HepG2 (cell line): ENCODE measurements at regions not wholly inside any gene's neighbourhood (a gene's known extent, or its start where the extent isn't known, plus 50 kb on each side); places are given as distances from the start of the nearest gene placed in this dataset.

Source experiments
- ATAC-seq: fragments of 200-7000 bp; cut with Tn5 transposase; 3 replicates; pipeline ENCODE4 v1.9.1; 2020; ENCODE audit warnings: mild to moderate bottlenecking, moderate library complexity
- BruUV-seq: library from RNA; stranded (reverse); fragments of 400-500 nt; replicated peaks from 2 replicates; lab custom pipeline; 2021; lab: Mats Ljungman, UMichigan
- CTCF ChIA-PET: fragments of 300-600 bp; formaldehyde crosslinking; extraction: SDS; loops from one replicate; lab custom pipeline; 2021; ENCODE audit warnings: low total read pairs, inconsistent platforms, low intra/inter-chr PET ratio; lab: Yijun Ruan, JAX
- POLR2A ChIA-PET: fragments of 350-600 bp; sonication (Branson Sonifier 250); formaldehyde crosslinking; loops from one replicate; lab custom pipeline; 2020; ENCODE audit warnings: antibody characterized with exemption, inconsistent platforms; lab: Yijun Ruan, JAX
- DNase-seq: peaks from one replicate; pipeline ENCODE4 v3.0.0-alpha.2; 2015; ENCODE audit warnings: low spot score
- FAIRE-seq: peaks from 3 replicates; lab custom pipeline; 2011; peaks lifted over from hg19 to GRCh38; lab: Jason Lieb, UNC
- H2AFZ ChIP-seq: one replicate; pipeline ENCODE4 v1.6.1; 2011; ENCODE audit warnings: low read length, inconsistent platforms
- H3K27ac ChIP-seq: fragments of 300-600 bp; 3 replicates; pipeline ENCODE4 v1.8.0; 2011; ENCODE audit warnings: mixed run types, mild to moderate bottlenecking, mixed read lengths, low read length, inconsistent platforms; ENCODE audit not compliant: insufficient read depth; ENCODE audit errors: extremely low read length
- H3K27me3 ChIP-seq, 2 experiments: fragments of 200-600 bp in 1 of 2; 2 replicates in 1 of 2; 3 replicates in 1 of 2; pipeline versions ENCODE4 v1.6.0 to v1.8.0; 2011; ENCODE audit warnings: low read length in 2 of 2, mild to moderate bottlenecking in 2 of 2, moderate library complexity in 2 of 2, inconsistent platforms in 1 of 2; ENCODE audit not compliant: insufficient read depth in 2 of 2, control insufficient read depth in 1 of 2
- H3K36me3 ChIP-seq, 2 experiments: fragments of 200-600 bp in 1 of 2; replicated peaks in 1 of 2; 2 replicates in 1 of 2; 3 replicates in 1 of 2; pipeline versions ENCODE4 v1.5.1 to v1.8.0; 2011; ENCODE audit warnings: low read length in 2 of 2, inconsistent platforms in 1 of 2; ENCODE audit not compliant: insufficient read depth in 2 of 2, control insufficient read depth in 1 of 2
- H3K4me1 ChIP-seq: 2 replicates; pipeline ENCODE4 v1.5.1; 2012; ENCODE audit warnings: low read length, inconsistent platforms; ENCODE audit not compliant: insufficient read depth
- H3K4me2 ChIP-seq: 2 replicates; pipeline ENCODE4 v1.6.0; 2011; ENCODE audit warnings: low read depth, low read length, inconsistent platforms
- H3K4me3 ChIP-seq, 3 experiments: fragments of 200-600 bp in 1 of 3; sonication (generic), shearing (Covaris generic) in 1 of 3; replicated peaks in 1 of 3; 2 replicates each; pipeline ENCODE4 v1.5.1; 2011 to 2016; ENCODE audit warnings: low read length in 3 of 3, inconsistent platforms in 2 of 3, low read depth in 2 of 3, mild to moderate bottlenecking in 2 of 3, control low read depth in 1 of 3, mixed read lengths in 1 of 3; ENCODE audit not compliant: insufficient read depth in 1 of 3
- H3K79me2 ChIP-seq: one replicate; pipeline ENCODE4 v1.6.1; 2011; ENCODE audit warnings: low read length, inconsistent platforms; ENCODE audit not compliant: insufficient read depth
- H3K9ac ChIP-seq: 2 replicates; pipeline ENCODE4 v1.6.0; 2011; ENCODE audit warnings: mild to moderate bottlenecking, low read depth, low read length, inconsistent platforms; ENCODE audit not compliant: insufficient read depth
- H3K9me3 ChIP-seq: 2 replicates; pipeline ENCODE4 v1.5.1; 2012; ENCODE audit warnings: mild to moderate bottlenecking, low read length
- H4K20me1 ChIP-seq: 2 replicates; pipeline ENCODE4 v1.6.0; 2011; ENCODE audit warnings: inconsistent platforms, mild to moderate bottlenecking, low read length, moderate library complexity; ENCODE audit not compliant: insufficient read depth
- HES4 ChIP-seq: sonication (generic); formaldehyde crosslinking; IDR thresholded peaks from 2 replicates; pipeline ENCODE4 v1.9.0; 2021; ENCODE audit warnings: mild to moderate bottlenecking, missing genetic modification reagents, borderline replicate concordance
- HOXA5 ChIP-seq: sonication (generic); formaldehyde crosslinking; IDR thresholded peaks from 2 replicates; pipeline ENCODE4 v1.4.0; 2020; ENCODE audit warnings: missing genetic modification reagents
- MYNN ChIP-seq: sonication (generic); formaldehyde crosslinking; IDR thresholded peaks from 2 replicates; pipeline ENCODE4 v1.4.0; 2020; ENCODE audit warnings: mild to moderate bottlenecking, low read depth, missing genetic modification reagents
- RAD51 ChIP-seq: fragments of 450-650 bp; IDR thresholded peaks from 2 replicates; pipeline ENCODE4 v1.6.1; 2016; ENCODE audit warnings: borderline replicate concordance
- RARG ChIP-seq: sonication (generic); formaldehyde crosslinking; IDR thresholded peaks from 2 replicates; pipeline ENCODE4 v1.4.0; 2020; ENCODE audit warnings: low read depth, mild to moderate bottlenecking, missing genetic modification reagents
- SP5 ChIP-seq: IDR thresholded peaks from 2 replicates; pipeline ENCODE4 v1.6.1; 2016; ENCODE audit warnings: low read depth, borderline replicate concordance
- ZKSCAN8 ChIP-seq: IDR thresholded peaks from 2 replicates; pipeline ENCODE4 v1.6.1; 2016; ENCODE audit warnings: borderline replicate concordance, missing genetic modification reagents, missing compliant biosample characterization
- ZNF619 ChIP-seq: sonication (generic); formaldehyde crosslinking; IDR thresholded peaks from 2 replicates; pipeline ENCODE4 v1.4.0; 2020; ENCODE audit warnings: mild to moderate bottlenecking, missing genetic modification reagents
- ZNF713 ChIP-seq: sonication (generic); formaldehyde crosslinking; IDR thresholded peaks from 2 replicates; pipeline ENCODE4 v1.4.0; 2020; ENCODE audit warnings: mild to moderate bottlenecking, missing genetic modification reagents
- ZNF777 ChIP-seq: sonication (generic); formaldehyde crosslinking; IDR thresholded peaks from 2 replicates; pipeline ENCODE4 v1.4.0; 2020; ENCODE audit warnings: missing genetic modification reagents
- in situ Hi-C: cut with HindIII; loops from 2 replicates; pipeline ENCODE4 v1.10.0; 2017; ENCODE audit warnings: low pct_unique_long_range_greater_than_20kb; ENCODE audit not compliant: extremely low pct_ligation_motif_present
- intact Hi-C: fragments of 100-400 bp; cut with micrococcal nuclease; formaldehyde crosslinking; loops from one replicate; pipeline ENCODE4 v1.10.0; 2022; ENCODE audit not compliant: unreplicated experiment
- TF ChIP-seq, protein P1 (sequence below), 2 experiments: sonication (generic) in 1 of 2; formaldehyde crosslinking in 1 of 2; IDR thresholded peaks; 2 replicates each; pipeline versions ENCODE4 v1.5.1 to v1.6.1; 2011 to 2020; ENCODE audit warnings: borderline replicate concordance in 1 of 2, low read depth in 1 of 2, low read length in 1 of 2, mild to moderate bottlenecking in 1 of 2, missing genetic modification reagents in 1 of 2, moderate library complexity in 1 of 2
- TF ChIP-seq, protein P2 (sequence below): sonication (generic); formaldehyde crosslinking; IDR thresholded peaks from 2 replicates; pipeline ENCODE4 v1.4.0; 2020; ENCODE audit warnings: missing genetic modification reagents, borderline replicate concordance
- TF ChIP-seq, protein P3 (sequence below): sonication (generic); formaldehyde crosslinking; IDR thresholded peaks from 2 replicates; pipeline ENCODE4 v1.4.0; 2020; ENCODE audit warnings: mild to moderate bottlenecking, missing genetic modification reagents

DNA sequence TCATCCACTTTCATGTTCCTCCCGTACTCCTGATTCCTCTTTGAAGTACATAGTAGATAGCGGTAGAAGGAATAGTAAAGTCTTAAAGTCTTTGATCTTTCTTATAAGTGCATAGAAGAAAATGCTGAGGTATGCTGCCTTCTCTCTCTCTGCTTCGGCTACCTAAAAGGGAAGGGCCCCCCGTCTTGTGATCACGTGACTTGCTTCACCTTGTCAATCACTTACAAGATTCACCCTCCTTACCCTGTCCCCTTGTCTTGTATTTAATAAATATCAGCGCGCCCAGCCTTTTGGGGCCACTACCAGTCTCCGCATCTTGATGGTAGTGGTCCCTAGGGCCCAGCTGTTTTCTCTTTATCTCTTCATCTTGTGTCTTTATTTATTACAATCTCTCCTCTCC, 932.2 kb upstream of the FANCL start (continued):
- TF ChIP-seq, protein P1, sequence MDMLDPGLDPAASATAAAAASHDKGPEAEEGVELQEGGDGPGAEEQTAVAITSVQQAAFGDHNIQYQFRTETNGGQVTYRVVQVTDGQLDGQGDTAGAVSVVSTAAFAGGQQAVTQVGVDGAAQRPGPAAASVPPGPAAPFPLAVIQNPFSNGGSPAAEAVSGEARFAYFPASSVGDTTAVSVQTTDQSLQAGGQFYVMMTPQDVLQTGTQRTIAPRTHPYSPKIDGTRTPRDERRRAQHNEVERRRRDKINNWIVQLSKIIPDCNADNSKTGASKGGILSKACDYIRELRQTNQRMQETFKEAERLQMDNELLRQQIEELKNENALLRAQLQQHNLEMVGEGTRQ (IDR thresholded peaks at IDR 0.05; ENCODE audit: low read depth, low read length) = peak; percentile 46; the same call in 1 of the 2 replicates
- TF ChIP-seq, protein P1 (CRISPR knock-in tag; IDR thresholded peaks at IDR 0.05; ENCODE audit: borderline replicate concordance) = no peak
- TF ChIP-seq ZNF619 (CRISPR knock-in tag) = no peak
- TF ChIP-seq HOXA5 (CRISPR knock-in tag) = no peak
- peak; percentile 55; the same call in 1 of the 2 replicates for TF ChIP-seq RAD51
- TF ChIP-seq HES4 (CRISPR knock-in tag) = no peak
- no peak for TF ChIP-seq ZNF777 (CRISPR knock-in tag)
- TF ChIP-seq ZKSCAN8 = no peak
- TF ChIP-seq RARG (CRISPR knock-in tag) = no peak
- TF ChIP-seq SP5 (CRISPR knock-in tag) = no peak
- TF ChIP-seq ZNF713 (CRISPR knock-in tag) = no peak

DNA sequence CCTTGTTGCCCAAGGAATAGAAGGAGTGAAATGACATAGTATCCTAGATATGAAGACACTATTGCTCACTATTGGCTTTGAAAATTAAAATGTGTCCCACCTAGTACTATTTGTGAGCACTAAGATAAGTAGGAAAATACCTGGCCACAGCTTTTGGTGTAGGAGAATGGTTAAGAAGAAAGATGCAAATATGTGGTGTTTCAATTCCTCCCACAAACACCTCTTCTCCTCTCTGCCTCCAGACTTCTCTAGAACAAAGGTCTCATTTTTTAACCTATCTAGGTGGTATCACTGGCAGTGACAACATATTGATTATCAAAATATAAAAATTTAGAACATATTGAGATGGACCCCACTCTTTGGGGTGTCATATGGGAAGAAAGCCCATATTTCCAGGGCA, 929.9 kb upstream of the FANCL start:
- Histone ChIP-seq H3K4me3 (no peak overlapping the region), H3K9ac (no peak overlapping the region), H4K20me1 (no peaks in the 10 kb centered on the region), H3K4me2 (no peak overlapping the region), H3K9me3 (no peaks in the 10 kb centered on the region), H3K27me3 (no peaks in the 10 kb centered on the region), H2AFZ (no peak overlapping the region), H3K36me3 (no peaks in the 10 kb centered on the region), H3K79me2 (no peaks in the 10 kb centered on the region), H3K4me1 (no peaks in the 10 kb centered on the region), H3K27ac (no peak overlapping the region)
- CTCF ChIA-PET = no interaction called here
- POLR2A ChIA-PET = no interaction called here
- ATAC-seq (no peak), DNase-seq (no peak), FAIRE-seq (no peak)
- no peak for TF ChIP-seq MYNN (CRISPR knock-in tag)
- TF ChIP-seq, protein P2, sequence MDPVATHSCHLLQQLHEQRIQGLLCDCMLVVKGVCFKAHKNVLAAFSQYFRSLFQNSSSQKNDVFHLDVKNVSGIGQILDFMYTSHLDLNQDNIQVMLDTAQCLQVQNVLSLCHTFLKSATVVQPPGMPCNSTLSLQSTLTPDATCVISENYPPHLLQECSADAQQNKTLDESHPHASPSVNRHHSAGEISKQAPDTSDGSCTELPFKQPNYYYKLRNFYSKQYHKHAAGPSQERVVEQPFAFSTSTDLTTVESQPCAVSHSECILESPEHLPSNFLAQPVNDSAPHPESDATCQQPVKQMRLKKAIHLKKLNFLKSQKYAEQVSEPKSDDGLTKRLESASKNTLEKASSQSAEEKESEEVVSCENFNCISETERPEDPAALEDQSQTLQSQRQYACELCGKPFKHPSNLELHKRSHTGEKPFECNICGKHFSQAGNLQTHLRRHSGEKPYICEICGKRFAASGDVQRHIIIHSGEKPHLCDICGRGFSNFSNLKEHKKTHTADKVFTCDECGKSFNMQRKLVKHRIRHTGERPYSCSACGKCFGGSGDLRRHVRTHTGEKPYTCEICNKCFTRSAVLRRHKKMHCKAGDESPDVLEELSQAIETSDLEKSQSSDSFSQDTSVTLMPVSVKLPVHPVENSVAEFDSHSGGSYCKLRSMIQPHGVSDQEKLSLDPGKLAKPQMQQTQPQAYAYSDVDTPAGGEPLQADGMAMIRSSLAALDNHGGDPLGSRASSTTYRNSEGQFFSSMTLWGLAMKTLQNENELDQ (CRISPR knock-in tag) = no peak
- TF ChIP-seq, protein P3, sequence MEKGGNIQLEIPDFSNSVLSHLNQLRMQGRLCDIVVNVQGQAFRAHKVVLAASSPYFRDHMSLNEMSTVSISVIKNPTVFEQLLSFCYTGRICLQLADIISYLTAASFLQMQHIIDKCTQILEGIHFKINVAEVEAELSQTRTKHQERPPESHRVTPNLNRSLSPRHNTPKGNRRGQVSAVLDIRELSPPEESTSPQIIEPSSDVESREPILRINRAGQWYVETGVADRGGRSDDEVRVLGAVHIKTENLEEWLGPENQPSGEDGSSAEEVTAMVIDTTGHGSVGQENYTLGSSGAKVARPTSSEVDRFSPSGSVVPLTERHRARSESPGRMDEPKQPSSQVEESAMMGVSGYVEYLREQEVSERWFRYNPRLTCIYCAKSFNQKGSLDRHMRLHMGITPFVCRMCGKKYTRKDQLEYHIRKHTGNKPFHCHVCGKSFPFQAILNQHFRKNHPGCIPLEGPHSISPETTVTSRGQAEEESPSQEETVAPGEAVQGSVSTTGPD (CRISPR knock-in tag) = no peak
- in situ Hi-C loops = no loop called here
- intact Hi-C loops = no loop called here
- BruUV-seq = no TSS peak
